ENCODE measurements at regions not wholly inside any gene's neighbourhood (a gene's known extent, or its start where the extent isn't known, plus 50 kb on each side); places are given as distances from the start of the nearest gene placed in this dataset.

DNA sequence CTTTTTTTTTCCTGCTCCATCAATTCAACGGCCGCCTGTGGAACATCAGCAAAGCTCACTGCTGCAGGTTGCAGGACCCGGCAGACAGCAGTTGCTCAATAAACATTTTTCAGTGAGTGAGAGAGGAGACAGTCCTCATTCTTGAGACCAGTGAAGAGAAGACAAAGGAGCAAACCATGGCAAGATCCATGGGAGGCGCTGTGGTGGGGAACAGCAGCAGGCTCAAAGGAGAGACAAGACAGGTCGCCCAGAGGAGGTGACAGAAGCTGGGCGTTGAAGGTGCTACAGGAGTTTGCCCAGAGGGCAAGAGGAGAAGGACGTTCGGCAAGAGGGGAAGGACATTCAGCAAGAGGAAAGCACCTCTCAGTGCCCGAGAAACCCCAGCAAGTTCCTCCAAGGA is 74.5 kb upstream of the FGFR2 start:
- TF ChIP-seq POLR2A (IDR thresholded peaks at IDR 0.05): no peak
- TF ChIP-seq CTCF (IDR thresholded peaks at IDR 0.05): no peak

Data from uterus (tissue), 2 donors.